Trophoblast cell (in vitro differentiated cells and primary cell): ENCODE measurements at regions not wholly inside any gene's neighbourhood (a gene's known extent, or its start where the extent isn't known, plus 50 kb on each side); places are given as distances from the start of the nearest gene placed in this dataset.

Source experiments
- DNase-seq, 2 donors: peaks; one replicate each; pipeline ENCODE4 v3.0.0-alpha.2; 2016
- H2AFZ ChIP-seq: 2 replicates; pipeline ENCODE4 v1.6.1; 2013; ENCODE audit warnings: low read length, moderate library complexity, mild to moderate bottlenecking; ENCODE audit not compliant: insufficient read depth, poor library complexity
- H2AK5ac ChIP-seq: 2 replicates; pipeline ENCODE4 v1.6.1; 2013; ENCODE audit warnings: mild to moderate bottlenecking, low read length
- H2BK120ac ChIP-seq: 2 replicates; pipeline ENCODE4 v1.6.1; 2013; ENCODE audit warnings: low read length, mild to moderate bottlenecking, moderate library complexity; ENCODE audit not compliant: insufficient read depth, poor library complexity
- H2BK12ac ChIP-seq: 2 replicates; pipeline ENCODE4 v1.6.1; 2013; ENCODE audit warnings: mild to moderate bottlenecking, low read length, moderate library complexity
- H2BK5ac ChIP-seq: 2 replicates; pipeline ENCODE4 v1.6.1; 2013; ENCODE audit warnings: low read length, low read depth, moderate library complexity, mild to moderate bottlenecking; ENCODE audit not compliant: poor library complexity
- H3K14ac ChIP-seq: 2 replicates; pipeline ENCODE4 v1.6.1; 2013; ENCODE audit warnings: mild to moderate bottlenecking, low read length
- H3K18ac ChIP-seq: 2 replicates; pipeline ENCODE4 v1.6.1; 2013; ENCODE audit warnings: mild to moderate bottlenecking, low read length
- H3K23ac ChIP-seq: 2 replicates; pipeline ENCODE4 v1.6.1; 2013; ENCODE audit warnings: low read length
- H3K27ac ChIP-seq: 2 replicates; pipeline ENCODE4 v1.5.1; 2013; ENCODE audit warnings: low read depth, mild to moderate bottlenecking, inconsistent platforms, low read length, moderate library complexity
- H3K27me3 ChIP-seq: 2 replicates; pipeline ENCODE4 v1.6.1; 2013; ENCODE audit warnings: inconsistent platforms, mild to moderate bottlenecking, low read length, moderate library complexity; ENCODE audit not compliant: insufficient read depth
- H3K36me3 ChIP-seq, 2 experiments: 1 replicate in 1 of 2; 2 replicates in 1 of 2; pipeline ENCODE4 v1.6.1; 2013; ENCODE audit warnings: low read length in 2 of 2, mild to moderate bottlenecking in 2 of 2, moderate library complexity in 1 of 2; ENCODE audit not compliant: insufficient read depth in 2 of 2, control insufficient read depth in 1 of 2
- H3K4ac ChIP-seq: 2 replicates; pipeline ENCODE4 v1.6.1; 2013; ENCODE audit warnings: low read depth, mild to moderate bottlenecking, low read length, moderate library complexity
- H3K4me1 ChIP-seq, 2 experiments: 1 replicate in 1 of 2; 2 replicates in 1 of 2; pipeline ENCODE4 v1.6.1; 2013; ENCODE audit warnings: low read length in 2 of 2, mild to moderate bottlenecking in 2 of 2, moderate library complexity in 1 of 2; ENCODE audit not compliant: insufficient read depth in 2 of 2, control insufficient read depth in 1 of 2
- H3K4me2 ChIP-seq: 2 replicates; pipeline ENCODE4 v1.6.1; 2013; ENCODE audit warnings: inconsistent platforms, mild to moderate bottlenecking, low read length, moderate library complexity
- H3K4me3 ChIP-seq: 2 replicates; pipeline ENCODE4 v1.5.1; 2013; ENCODE audit warnings: mild to moderate bottlenecking, low read depth, low read length, inconsistent platforms
- H3K79me1 ChIP-seq: one replicate; pipeline ENCODE4 v1.6.1; 2013; ENCODE audit warnings: low read length
- H3K79me2 ChIP-seq: 2 replicates; pipeline ENCODE4 v1.6.1; 2013; ENCODE audit warnings: low read length, mild to moderate bottlenecking; ENCODE audit not compliant: control insufficient read depth, insufficient read depth, poor library complexity
- H3K9ac ChIP-seq: 2 replicates; pipeline ENCODE4 v1.6.1; 2013; ENCODE audit warnings: mild to moderate bottlenecking, low read length
- H3K9me3 ChIP-seq: 2 replicates; pipeline ENCODE4 v1.6.1; 2013; ENCODE audit warnings: low read depth, mild to moderate bottlenecking, control low read depth, inconsistent platforms, low read length; ENCODE audit not compliant: insufficient read depth
- H4K12ac ChIP-seq: 2 replicates; pipeline ENCODE4 v1.6.1; 2013; ENCODE audit warnings: low read depth, mild to moderate bottlenecking, low read length, moderate library complexity
- H4K8ac ChIP-seq: 2 replicates; pipeline ENCODE4 v1.6.1; 2013; ENCODE audit warnings: low read depth, mild to moderate bottlenecking, low read length, moderate library complexity
- H4K91ac ChIP-seq: one replicate; pipeline ENCODE4 v1.6.1; 2013; ENCODE audit warnings: low read depth, mild to moderate bottlenecking, low read length, moderate library complexity
- WGBS: extraction: QIAGEN DNeasy Blood & Tissue Kit; methylation state at CpG from one replicate; pipeline ENCODE4 v1.1.7; 2013; ENCODE audit warnings: missing lambda C conversion rate; ENCODE audit not compliant: insufficient read length, insufficient coverage; ENCODE audit errors: extremely low coverage; 5-methylcytosine and 5-hydroxymethylcytosine counted together

- no peak overlapping the region for H2BK12ac ChIP-seq
- no peak overlapping the region for H3K14ac ChIP-seq
- H3K27ac ChIP-seq = no peak overlapping the region
- H4K12ac ChIP-seq = no peak overlapping the region
- no peak overlapping the region for H2AFZ ChIP-seq
- H3K9me3 ChIP-seq = no peaks in the 10 kb centered on the region
- H2BK120ac ChIP-seq = no peak overlapping the region
- peaks cover 12 to 15% of the 10 kb centered on the region in 2 experiments for H3K4me1 ChIP-seq
- H3K9ac ChIP-seq = no peak overlapping the region
- no peak overlapping the region for H3K4me3 ChIP-seq
- DNase-seq = no peak
- H3K23ac ChIP-seq = no peak overlapping the region
- H2BK5ac ChIP-seq = no peak overlapping the region
- no peak overlapping the region for H2AK5ac ChIP-seq
- no peak overlapping the region for H3K18ac ChIP-seq
- H3K27me3 ChIP-seq = no peaks in the 10 kb centered on the region
- no peak overlapping the region for H3K4ac ChIP-seq
- WGBS = no CpG with 5 or more reads among the region's 28 CpGs
- no peaks in the 10 kb centered on the region for H3K79me2 ChIP-seq
- H3K4me2 ChIP-seq = no peak overlapping the region
- no peaks in the 10 kb centered on the region for H3K36me3 ChIP-seq
- H4K8ac ChIP-seq = no peak overlapping the region
- H4K91ac ChIP-seq = no peak overlapping the region
- peaks cover 13% of the 10 kb centered on the region for H3K79me1 ChIP-seq
Observed at GRCh38 chr17:72342627-72343527, 222.1 kb downstream of the SOX9 start.

GRCh38 chr17:72343911-72344310, 223.1 kb downstream of the SOX9 start:
- H3K23ac ChIP-seq = no peak overlapping the region

GRCh38 chr17:72344613-72345012, 223.8 kb downstream of the SOX9 start:
- no peak overlapping the region for H3K23ac ChIP-seq
- no peak overlapping the region for H3K18ac ChIP-seq
- H3K9me3 ChIP-seq = no peaks in the 10 kb centered on the region
- H3K4me1 ChIP-seq = peaks cover 0 to 1% of the 10 kb centered on the region in 2 experiments
- H3K9ac ChIP-seq = no peak overlapping the region
- H3K14ac ChIP-seq = no peak overlapping the region
- no CpG with 5 or more reads among the region's 5 CpGs for WGBS
- no peak overlapping the region for H3K4me2 ChIP-seq
- H4K12ac ChIP-seq = no peak overlapping the region
- H3K79me2 ChIP-seq = no peaks in the 10 kb centered on the region
- no peak overlapping the region for H2BK12ac ChIP-seq
- H3K27me3 ChIP-seq = no peaks in the 10 kb centered on the region
- H3K4me3 ChIP-seq = no peak overlapping the region
- no peak overlapping the region for H2BK5ac ChIP-seq
- H3K4ac ChIP-seq = no peak overlapping the region
- H3K36me3 ChIP-seq = no peaks in the 10 kb centered on the region
- H2AK5ac ChIP-seq = no peak overlapping the region
- peaks cover 4% of the 10 kb centered on the region for H3K79me1 ChIP-seq
- no peak overlapping the region for H3K27ac ChIP-seq
- no peak overlapping the region for H4K91ac ChIP-seq
- H2BK120ac ChIP-seq = no peak overlapping the region
- DNase-seq = no peak
- no peak overlapping the region for H2AFZ ChIP-seq
- no peak overlapping the region for H4K8ac ChIP-seq

More at GRCh38 chr17:72343911-72344310, 223.1 kb downstream of the SOX9 start:
- H3K9me3 ChIP-seq = no peaks in the 10 kb centered on the region
- no peak overlapping the region for H3K4me3 ChIP-seq
- no peaks in the 10 kb centered on the region for H3K79me2 ChIP-seq
- H3K79me1 ChIP-seq = peaks cover 6% of the 10 kb centered on the region
- no peak overlapping the region for H4K8ac ChIP-seq
- H4K12ac ChIP-seq = no peak overlapping the region
- H2BK12ac ChIP-seq = no peak overlapping the region
- H4K91ac ChIP-seq = no peak overlapping the region
- DNase-seq = no peak
- no peak overlapping the region for H2BK5ac ChIP-seq
- H3K27ac ChIP-seq = no peak overlapping the region
- no peaks in the 10 kb centered on the region for H3K27me3 ChIP-seq
- no peaks in the 10 kb centered on the region for H3K36me3 ChIP-seq
- peaks cover 4 to 8% of the 10 kb centered on the region in 2 experiments for H3K4me1 ChIP-seq
- H3K9ac ChIP-seq = no peak overlapping the region
- no peak overlapping the region for H3K4ac ChIP-seq
- no peak overlapping the region for H3K4me2 ChIP-seq
- no peak overlapping the region for H2AK5ac ChIP-seq
- no peak overlapping the region for H2AFZ ChIP-seq
- no peak overlapping the region for H2BK120ac ChIP-seq
- WGBS = no CpG with 5 or more reads among the region's 8 CpGs
- no peak overlapping the region for H3K18ac ChIP-seq
- no peak overlapping the region for H3K14ac ChIP-seq

- H2AK5ac ChIP-seq = no peak overlapping the region
- no peak overlapping the region for H3K23ac ChIP-seq
- no peak overlapping the region for H2AFZ ChIP-seq
- H3K4ac ChIP-seq = no peak overlapping the region
- no peaks in the 10 kb centered on the region for H3K27me3 ChIP-seq
- H3K4me3 ChIP-seq = no peak overlapping the region
- H3K14ac ChIP-seq = no peak overlapping the region
- no peak overlapping the region for H3K9ac ChIP-seq
- no peaks in the 10 kb centered on the region for H3K9me3 ChIP-seq
- no peak overlapping the region for H2BK120ac ChIP-seq
- H4K8ac ChIP-seq = no peak overlapping the region
- no peaks in the 10 kb centered on the region for H3K36me3 ChIP-seq
- H3K4me2 ChIP-seq = no peak overlapping the region
- DNase-seq = no peak
- H3K27ac ChIP-seq = no peak overlapping the region
- H2BK12ac ChIP-seq = no peak overlapping the region
- H2BK5ac ChIP-seq = no peak overlapping the region
- H4K12ac ChIP-seq = no peak overlapping the region
- no peaks in the 10 kb centered on the region for H3K4me1 ChIP-seq
- no peak overlapping the region for H4K91ac ChIP-seq
- no peaks in the 10 kb centered on the region for H3K79me2 ChIP-seq
- no CpG with 5 or more reads among the region's 3 CpGs for WGBS
- H3K18ac ChIP-seq = no peak overlapping the region
- H3K79me1 ChIP-seq = peaks cover 4% of the 10 kb centered on the region
Observed at GRCh38 chr17:72345088-72345487, 224.3 kb downstream of the SOX9 start.
